HG02763 (cell line): ENCODE measurements at regions not wholly inside any gene's neighbourhood (a gene's known extent, or its start where the extent isn't known, plus 50 kb on each side); places are given as distances from the start of the nearest gene placed in this dataset.
"Not testable (repeated sequence)": the region's sequence is repeated elsewhere in the genome, so short reads cannot be mapped to it uniquely, and the experiment has no call there.

Experiments
- ATAC-seq: cut with Tn5 transposase; IDR thresholded peaks from one replicate; pipeline ENCODE4 v1.9.1; 2021; ENCODE audit warnings: mild to moderate bottlenecking, moderate library complexity; ENCODE audit not compliant: unreplicated experiment

GRCh38 chr14:37784827-37785223, 189.4 kb downstream of the TTC6 start:
- ATAC-seq: not testable (repeated sequence)

DNA sequence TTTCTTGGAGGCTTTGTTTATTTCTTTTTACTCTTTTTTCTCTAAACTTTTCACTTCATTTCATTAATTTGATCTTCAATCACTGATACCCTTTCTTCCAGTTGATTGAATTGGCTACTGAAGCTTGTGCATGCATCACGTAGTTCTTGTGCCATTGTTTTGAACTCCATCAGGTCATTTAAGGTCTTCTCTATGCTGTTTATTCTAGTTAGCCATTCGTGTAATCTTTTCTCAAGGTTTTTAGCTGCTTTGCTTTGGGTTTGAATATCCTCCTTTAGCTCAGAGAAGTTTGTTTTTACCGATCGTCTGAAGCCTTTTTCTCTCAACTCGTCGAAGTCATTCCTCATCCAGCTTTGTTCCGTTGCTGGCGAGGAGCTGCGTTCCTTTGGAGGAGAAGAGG, 189.9 kb downstream of the TTC6 start:
- not testable (repeated sequence) for ATAC-seq

DNA sequence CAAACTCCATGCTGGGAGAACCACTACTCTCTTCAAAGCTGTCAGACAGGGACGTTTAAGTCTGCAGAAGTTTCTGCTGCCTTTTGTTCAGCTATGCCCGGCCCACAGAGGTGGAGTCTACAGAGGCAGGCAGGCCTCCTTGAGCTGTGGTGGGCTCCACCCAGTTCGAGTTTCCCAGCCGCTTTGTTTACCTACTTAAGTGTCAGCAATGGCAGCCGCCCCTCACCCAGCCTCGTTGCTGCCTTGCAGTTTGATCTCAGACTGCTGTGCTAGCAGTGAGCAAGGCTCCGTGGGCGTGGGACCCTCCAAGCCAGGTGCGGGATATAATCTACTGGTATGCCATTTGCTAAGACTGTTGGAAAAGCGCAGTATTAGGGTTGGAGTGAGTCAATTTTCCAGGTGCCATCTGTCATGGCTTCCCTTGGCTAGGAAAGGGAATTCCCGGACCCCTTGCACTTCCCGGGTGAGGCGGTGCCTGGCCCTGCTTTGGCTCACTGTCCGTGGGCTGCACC, 190.7 kb downstream of the TTC6 start:
- ATAC-seq: not testable (repeated sequence)

DNA sequence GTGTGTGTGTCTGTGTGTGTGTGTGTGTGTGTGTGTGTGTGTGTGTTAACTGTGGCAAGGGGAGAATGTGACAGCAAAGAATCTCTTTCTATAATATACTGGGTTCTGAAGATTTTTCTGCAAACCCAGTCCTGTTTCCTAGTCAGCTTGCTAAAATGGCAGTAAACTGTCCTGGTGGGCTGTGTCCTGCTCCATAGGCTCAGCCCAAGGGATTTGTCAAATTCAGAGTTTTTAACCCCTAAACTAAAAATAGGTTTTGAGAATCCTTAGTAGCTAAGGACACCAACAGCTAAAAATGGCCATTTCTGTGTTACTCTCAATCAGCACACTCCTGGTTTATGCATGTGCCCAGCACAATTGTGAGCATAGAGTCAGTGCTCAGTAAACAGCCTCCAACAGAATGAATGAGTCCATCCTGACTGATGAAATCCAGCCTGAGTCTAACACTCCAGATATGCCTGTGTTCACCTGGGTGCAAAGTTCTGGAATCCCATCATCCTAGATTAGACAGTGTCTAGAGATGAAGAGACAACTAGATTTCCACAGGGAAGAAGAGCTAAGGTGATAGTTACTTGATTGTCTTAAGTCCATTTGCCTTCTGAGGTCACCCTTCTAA, 192.6 kb downstream of the TTC6 start:
- ATAC-seq: no peak

GRCh38 chr14:37791384-37792036, 196.1 kb downstream of the TTC6 start:
- ATAC-seq: no peak

GRCh38 chr14:37792124-37792523, 196.7 kb downstream of the TTC6 start:
- ATAC-seq: no peak

DNA sequence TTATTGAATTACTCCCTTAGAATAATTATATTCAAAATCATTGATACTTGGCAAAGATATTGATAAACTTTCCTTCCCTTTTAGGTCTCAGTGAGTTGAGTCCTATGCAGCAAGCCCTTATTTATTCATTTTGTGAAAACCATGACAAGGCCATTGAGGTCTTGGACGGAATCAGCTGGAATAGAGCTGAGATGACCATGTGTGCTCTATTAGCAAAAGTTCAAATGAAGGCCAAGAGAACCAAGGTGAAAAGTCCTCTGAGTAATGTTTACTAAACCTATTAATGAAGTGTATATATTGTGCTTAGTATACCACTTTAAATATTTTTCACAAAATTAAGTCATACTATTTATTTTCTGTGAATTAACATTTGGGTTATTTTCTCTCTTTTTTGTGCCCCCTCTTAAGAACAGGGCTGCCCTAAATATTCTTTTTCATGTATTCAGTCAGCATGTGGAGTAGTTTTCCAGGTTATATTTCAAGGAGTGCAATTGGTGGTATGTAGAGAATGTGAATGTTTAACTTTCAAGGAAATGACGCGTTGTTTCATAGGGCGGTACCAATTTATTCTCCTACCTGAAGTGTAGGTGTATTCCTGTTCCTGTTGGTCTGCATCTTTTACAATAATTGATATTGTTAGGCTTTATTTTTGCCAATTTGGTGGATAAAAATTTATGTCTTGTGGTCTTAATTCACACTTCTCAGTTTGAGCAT, 201.4 kb downstream of the TTC6 start:
- no peak for ATAC-seq

DNA sequence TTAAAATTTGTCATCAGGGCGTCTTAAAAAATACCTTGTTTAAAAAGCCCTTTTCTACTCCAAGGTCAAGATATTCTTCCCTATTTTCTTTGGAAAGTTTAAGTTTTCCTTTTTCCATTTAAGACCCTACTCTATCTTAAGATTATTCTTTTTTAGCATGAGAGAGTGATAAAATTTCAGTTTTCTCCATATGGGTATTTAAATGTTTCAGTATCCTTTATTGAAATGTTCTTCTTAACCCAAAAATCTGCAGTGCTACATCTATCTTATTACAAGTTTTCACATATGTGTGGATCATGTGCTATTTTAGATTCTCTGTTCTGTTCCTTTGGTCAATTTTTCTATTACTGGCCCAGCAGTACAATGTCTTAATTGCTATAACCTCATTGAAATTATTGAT, 202.2 kb downstream of the TTC6 start:
- no peak for ATAC-seq

GRCh38 chr14:37807722-37808121, 212.3 kb downstream of the TTC6 start:
- ATAC-seq: no peak

DNA sequence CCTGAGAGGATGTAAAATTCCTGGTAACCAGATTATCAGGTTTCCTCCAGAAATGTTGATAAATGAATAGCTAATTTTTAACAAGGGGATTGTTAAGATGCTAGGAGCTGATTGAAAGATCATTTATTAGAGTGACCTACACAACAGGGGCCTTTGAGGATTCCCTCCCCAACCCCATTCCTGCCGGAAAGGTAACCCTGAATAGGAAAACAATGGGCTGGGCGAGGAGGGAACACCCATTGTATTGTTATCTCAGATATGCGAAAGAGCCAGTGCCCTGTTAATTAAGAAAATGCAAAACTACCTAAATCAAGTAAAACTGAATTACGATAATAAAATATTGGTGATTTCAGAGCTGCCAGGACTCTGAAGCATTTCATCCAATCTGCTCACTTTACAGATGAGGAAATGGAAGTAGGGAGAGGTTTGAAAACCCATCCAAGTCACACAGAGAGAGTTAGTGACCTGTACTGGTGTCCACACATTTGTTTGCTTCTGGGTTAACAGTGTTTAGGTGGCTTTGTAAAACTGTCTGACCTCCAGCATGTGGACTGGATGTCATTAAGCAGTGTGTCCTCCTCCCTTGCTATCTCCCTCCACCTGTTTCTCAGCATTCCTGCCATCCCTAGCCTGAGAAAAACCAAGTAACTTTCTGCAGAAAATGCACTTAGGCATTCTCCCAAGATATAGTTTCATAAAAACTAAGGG, 214.8 kb downstream of the TTC6 start:
- ATAC-seq: no peak

GRCh38 chr14:37813732-37814131, 218.3 kb downstream of the TTC6 start:
- ATAC-seq: no peak

DNA sequence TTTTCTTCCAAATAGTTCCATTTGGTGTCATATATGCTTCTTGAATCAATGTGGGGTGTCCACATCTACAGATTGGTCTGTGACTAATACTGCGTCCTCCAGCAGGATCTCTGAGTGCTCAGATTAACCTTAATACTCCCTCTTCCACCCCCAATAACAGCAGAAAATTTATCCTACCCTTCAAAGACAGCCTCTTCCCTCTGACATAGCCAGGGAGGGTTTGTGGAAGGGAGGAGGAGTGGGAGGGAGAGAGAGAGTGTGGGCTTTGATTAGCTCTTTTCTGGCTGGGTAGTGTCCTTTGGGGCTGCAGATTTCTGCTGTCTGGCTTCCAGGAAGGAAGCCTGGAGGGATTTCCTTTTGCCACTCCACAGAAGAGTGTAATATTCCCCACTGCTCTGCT, 220.7 kb downstream of the TTC6 start:
- ATAC-seq: no peak

DNA sequence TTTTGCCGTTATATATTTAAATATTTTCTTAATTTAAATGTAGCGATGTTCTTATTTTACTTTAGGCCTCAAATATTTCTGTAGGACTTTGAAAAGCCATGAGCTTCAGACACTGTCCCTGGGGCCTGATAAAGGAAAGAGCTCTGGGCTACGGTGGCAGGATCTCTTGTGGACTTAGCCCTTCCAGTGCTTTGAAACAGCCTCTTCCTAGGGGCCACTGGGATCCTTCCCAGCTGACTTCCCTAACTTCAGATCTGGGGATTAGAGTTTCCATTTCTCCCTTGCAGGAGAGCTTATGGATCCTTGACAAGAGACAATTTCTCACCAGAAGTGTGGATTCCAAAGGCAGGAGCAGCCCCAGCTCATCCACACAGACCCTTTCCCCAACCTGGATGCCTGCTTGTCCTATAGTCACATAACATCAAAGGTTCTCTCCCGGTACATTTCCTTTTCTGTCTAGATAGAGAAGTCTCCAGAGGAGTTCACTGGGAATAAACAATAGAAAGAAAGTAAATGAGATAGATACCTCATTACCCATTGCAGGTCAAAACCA, 221.4 kb downstream of the TTC6 start:
- ATAC-seq: no peak

GRCh38 chr14:37819155-37820015, 224.0 kb downstream of the TTC6 start:
- no peak for ATAC-seq

GRCh38 chr14:37820810-37821209, 225.4 kb downstream of the TTC6 start:
- not testable (repeated sequence) for ATAC-seq

GRCh38 chr14:37824939-37825712, 229.7 kb downstream of the TTC6 start:
- no peak for ATAC-seq

DNA sequence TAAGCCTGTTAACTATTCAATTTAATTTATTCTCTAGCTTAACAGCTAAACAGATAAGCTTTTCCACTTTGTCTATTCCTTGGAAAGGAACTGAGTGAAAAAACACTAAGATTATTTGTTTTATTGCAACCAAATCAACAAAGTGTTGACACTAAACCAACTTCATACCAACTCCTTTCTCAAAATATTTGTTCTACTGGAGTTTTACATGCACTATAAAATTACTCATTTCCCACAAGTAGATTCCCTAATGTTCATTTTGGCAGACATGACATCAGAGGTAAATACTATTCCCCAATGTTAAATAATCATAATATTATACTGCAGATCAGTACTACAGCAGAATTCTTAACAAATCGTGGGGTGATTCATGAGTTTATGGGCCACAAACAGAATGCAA, 231.4 kb downstream of the TTC6 start:
- no peak for ATAC-seq

DNA sequence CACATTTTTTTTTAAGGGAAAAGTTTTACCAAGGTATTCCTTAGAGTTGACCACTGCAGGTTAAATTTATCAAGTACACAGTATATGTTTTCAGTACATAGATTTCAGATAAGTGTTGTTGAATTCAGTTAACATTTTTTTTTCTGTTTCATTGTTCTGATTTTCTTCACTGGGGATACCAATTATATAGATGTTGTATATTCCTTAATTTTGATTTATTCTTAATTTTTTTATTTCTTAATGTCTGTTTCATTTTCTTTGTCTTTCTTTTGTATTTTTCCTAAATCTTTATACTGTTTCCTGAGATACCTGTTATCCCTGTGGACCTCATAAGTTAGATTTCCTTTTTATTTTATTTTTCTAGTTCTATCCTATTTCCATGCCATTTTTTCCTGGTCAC, 234.8 kb downstream of the TTC6 start:
- no peak for ATAC-seq

GRCh38 chr14:37834275-37834674, 238.8 kb downstream of the TTC6 start:
- ATAC-seq: no peak
